ENCODE measurements at regions not wholly inside any gene's neighbourhood (a gene's known extent, or its start where the extent isn't known, plus 50 kb on each side); places are given as distances from the start of the nearest gene placed in this dataset.
A peak's percentile ranks its signal among the peaks of the same experiment; 100 is the strongest.

- no peak for DNase-seq (ENCODE audit: extremely low spot score in 2 of 2)
- H3K4me3 ChIP-seq: no peak overlapping the region
These were observed 311.4 kb downstream of the TFAP2C start for GRCh38 chr20:56940466-56940865.

GRCh38 chr20:56941101-56941686, 312.1 kb downstream of the TFAP2C start:
- no peaks in the 10 kb centered on the region for H3K36me3 ChIP-seq
- H3K27ac ChIP-seq: no peak overlapping the region
- H3K9me3 ChIP-seq: no peaks in the 10 kb centered on the region
- TF ChIP-seq POLR2A (IDR thresholded peaks at IDR 0.05) (no peak), POLR2AphosphoS5 (IDR thresholded peaks at IDR 0.05; ENCODE audit: insufficient read depth in 1 of 2, low read depth in 1 of 2) (no peak), CTCF (IDR thresholded peaks at IDR 0.05) (no peak)
- intact Hi-C loops (cut with DNase I): no loop called here
- H3K4me3 ChIP-seq: no peak overlapping the region
- H3K4me1 ChIP-seq: no peaks in the 10 kb centered on the region
- no peaks in the 10 kb centered on the region for H3K27me3 ChIP-seq
- DNase-seq (ENCODE audit: extremely low spot score in 2 of 2): no peak

More at GRCh38 chr20:56940466-56940865, 311.4 kb downstream of the TFAP2C start:
- no peak for TF ChIP-seq CTCF (IDR thresholded peaks at IDR 0.05)
- TF ChIP-seq POLR2AphosphoS5 (IDR thresholded peaks at IDR 0.05; ENCODE audit: insufficient read depth in 1 of 2, low read depth in 1 of 2): no peak
- TF ChIP-seq POLR2A (IDR thresholded peaks at IDR 0.05): no peak
- Histone ChIP-seq H3K36me3 (no peaks in the 10 kb centered on the region), H3K9me3 (no peaks in the 10 kb centered on the region), H3K4me1 (no peaks in the 10 kb centered on the region), H3K27ac (no peak overlapping the region), H3K27me3 (no peaks in the 10 kb centered on the region)
- intact Hi-C loops (cut with DNase I): no loop called here

GRCh38 chr20:56943946-56944945, 315.1 kb downstream of the TFAP2C start:
- intact Hi-C loops (cut with DNase I): no loop called here
- no peaks in the 10 kb centered on the region for H3K4me1 ChIP-seq
- no peaks in the 10 kb centered on the region for H3K36me3 ChIP-seq
- DNase-seq (ENCODE audit: extremely low spot score in 2 of 2): no peak
- H3K4me3 ChIP-seq: no peak overlapping the region
- TF ChIP-seq CTCF (IDR thresholded peaks at IDR 0.05) (no peak), POLR2AphosphoS5 (IDR thresholded peaks at IDR 0.05; ENCODE audit: insufficient read depth in 1 of 2, low read depth in 1 of 2) (peak in 1 of 2 donors; percentile 39)
- H3K27me3 ChIP-seq: no peaks in the 10 kb centered on the region
- no peak overlapping the region for H3K27ac ChIP-seq
- H3K9me3 ChIP-seq: no peaks in the 10 kb centered on the region

GRCh38 chr20:56945057-56945456, 316.0 kb downstream of the TFAP2C start:
- no peaks in the 10 kb centered on the region for H3K9me3 ChIP-seq
- H3K27me3 ChIP-seq: no peaks in the 10 kb centered on the region
- H3K27ac ChIP-seq: no peak overlapping the region
- H3K4me1 ChIP-seq: no peaks in the 10 kb centered on the region
- no peak for DNase-seq (ENCODE audit: extremely low spot score in 2 of 2)
- no peaks in the 10 kb centered on the region for H3K36me3 ChIP-seq
- intact Hi-C loops (cut with DNase I): no loop called here
- no peak overlapping the region for H3K4me3 ChIP-seq
- TF ChIP-seq POLR2A (IDR thresholded peaks at IDR 0.05) (no peak), POLR2AphosphoS5 (IDR thresholded peaks at IDR 0.05; ENCODE audit: insufficient read depth in 1 of 2, low read depth in 1 of 2) (no peak), CTCF (IDR thresholded peaks at IDR 0.05) (no peak)

- H3K9me3 ChIP-seq: no peaks in the 10 kb centered on the region
- no peak for DNase-seq (ENCODE audit: extremely low spot score in 2 of 2)
- intact Hi-C loops (cut with DNase I): no loop called here
- no peak overlapping the region for H3K4me3 ChIP-seq
- no peaks in the 10 kb centered on the region for H3K36me3 ChIP-seq
- no peaks in the 10 kb centered on the region for H3K27me3 ChIP-seq
- H3K27ac ChIP-seq: no peak overlapping the region
- no peak for TF ChIP-seq CTCF (IDR thresholded peaks at IDR 0.05)
- TF ChIP-seq POLR2AphosphoS5 (IDR thresholded peaks at IDR 0.05; ENCODE audit: insufficient read depth in 1 of 2, low read depth in 1 of 2): no peak
- TF ChIP-seq POLR2A (IDR thresholded peaks at IDR 0.05): no peak
- H3K4me1 ChIP-seq: no peaks in the 10 kb centered on the region
These were observed 316.8 kb downstream of the TFAP2C start for GRCh38 chr20:56945901-56946300.

All from vagina (tissue), 2 donors.